ENCODE measurements at regions not wholly inside any gene's neighbourhood (a gene's known extent, or its start where the extent isn't known, plus 50 kb on each side); places are given as distances from the start of the nearest gene placed in this dataset.
"Not testable (repeated sequence)": the region's sequence is repeated elsewhere in the genome, so short reads cannot be mapped to it uniquely, and the experiment has no call there.

- FAIRE-seq (no peak), DNase-seq (no peak), ATAC-seq (no peak)
- intact Hi-C loops (cut with DNase I) = no loop called here
- H3K36me3 ChIP-seq = no peaks in the 10 kb centered on the region
- H3K27ac ChIP-seq = no peak overlapping the region
- no peaks in the 10 kb centered on the region for H3K27me3 ChIP-seq
- 30 to 34% methylated on average over 4 of the region's 4 CpGs for WGBS, 2 donors
- TF ChIP-seq, protein P1, sequence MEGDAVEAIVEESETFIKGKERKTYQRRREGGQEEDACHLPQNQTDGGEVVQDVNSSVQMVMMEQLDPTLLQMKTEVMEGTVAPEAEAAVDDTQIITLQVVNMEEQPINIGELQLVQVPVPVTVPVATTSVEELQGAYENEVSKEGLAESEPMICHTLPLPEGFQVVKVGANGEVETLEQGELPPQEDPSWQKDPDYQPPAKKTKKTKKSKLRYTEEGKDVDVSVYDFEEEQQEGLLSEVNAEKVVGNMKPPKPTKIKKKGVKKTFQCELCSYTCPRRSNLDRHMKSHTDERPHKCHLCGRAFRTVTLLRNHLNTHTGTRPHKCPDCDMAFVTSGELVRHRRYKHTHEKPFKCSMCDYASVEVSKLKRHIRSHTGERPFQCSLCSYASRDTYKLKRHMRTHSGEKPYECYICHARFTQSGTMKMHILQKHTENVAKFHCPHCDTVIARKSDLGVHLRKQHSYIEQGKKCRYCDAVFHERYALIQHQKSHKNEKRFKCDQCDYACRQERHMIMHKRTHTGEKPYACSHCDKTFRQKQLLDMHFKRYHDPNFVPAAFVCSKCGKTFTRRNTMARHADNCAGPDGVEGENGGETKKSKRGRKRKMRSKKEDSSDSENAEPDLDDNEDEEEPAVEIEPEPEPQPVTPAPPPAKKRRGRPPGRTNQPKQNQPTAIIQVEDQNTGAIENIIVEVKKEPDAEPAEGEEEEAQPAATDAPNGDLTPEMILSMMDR (IDR thresholded peaks at IDR 0.05) = no peak
- no peaks in the 10 kb centered on the region for H3K9me3 ChIP-seq
- H3K4me3 ChIP-seq = no peak overlapping the region
- H3K4me1 ChIP-seq = no peaks in the 10 kb centered on the region
Measured at GRCh38 chr1:99503276-99503747, 142.6 kb upstream of the PALMD start.

DNA sequence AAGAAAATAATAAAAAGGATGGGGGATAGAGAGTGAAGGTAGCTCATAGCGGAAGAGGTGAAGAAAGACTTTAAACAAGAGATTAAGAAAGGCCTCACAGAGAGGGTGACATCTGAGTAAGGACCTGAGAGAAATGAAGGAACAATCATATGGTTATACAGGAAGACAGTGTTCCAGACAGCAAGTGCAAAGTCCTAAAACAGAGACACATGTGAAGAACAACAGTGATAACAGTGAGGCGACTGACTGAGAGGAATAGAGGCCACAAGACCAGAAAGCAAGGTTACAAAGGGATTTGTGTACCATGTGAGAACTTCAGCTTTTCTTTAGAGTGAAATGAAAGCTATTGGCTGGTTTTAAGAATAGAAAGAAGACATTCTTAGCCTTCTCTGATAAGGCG is 141.6 kb upstream of the PALMD start:
- ATAC-seq (no peak), FAIRE-seq (no peak)
- WGBS, 2 donors = 76 to 90% methylated on average over 3 of the region's 3 CpGs

GRCh38 chr1:99506631-99507030 is 139.3 kb upstream of the PALMD start:
- TF ChIP-seq, protein P1 (IDR thresholded peaks at IDR 0.05) = no peak
- Histone ChIP-seq H3K27ac (no peak overlapping the region), H3K4me1 (no peaks in the 10 kb centered on the region), H3K36me3 (no peaks in the 10 kb centered on the region), H3K4me3 (no peak overlapping the region), H3K27me3 (no peaks in the 10 kb centered on the region), H3K9me3 (no peaks in the 10 kb centered on the region)
- DNase-seq = no peak
- ATAC-seq = no peak
- no peak for FAIRE-seq
- 51 to 61% methylated on average over 2 of the region's 2 CpGs for WGBS, 2 donors
- intact Hi-C loops (cut with DNase I) = no loop called here

More for the DNA sequence above, 141.6 kb upstream of the PALMD start:
- no peak overlapping the region for H3K4me3 ChIP-seq
- H3K36me3 ChIP-seq = no peaks in the 10 kb centered on the region
- intact Hi-C loops (cut with DNase I) = no loop called here
- no peaks in the 10 kb centered on the region for H3K9me3 ChIP-seq
- TF ChIP-seq, protein P1 (IDR thresholded peaks at IDR 0.05) = no peak
- H3K4me1 ChIP-seq = no peaks in the 10 kb centered on the region
- DNase-seq = no peak
- H3K27me3 ChIP-seq = no peaks in the 10 kb centered on the region
- no peak overlapping the region for H3K27ac ChIP-seq

- H3K27ac ChIP-seq; ATAC-seq; intact Hi-C loops (cut with DNase I); H3K36me3 ChIP-seq; H3K9me3 ChIP-seq; H3K27me3 ChIP-seq; FAIRE-seq; H3K4me1 ChIP-seq; DNase-seq; H3K4me3 ChIP-seq: not testable (repeated sequence)
- WGBS, 2 donors = 88 to 93% methylated on average over 12 of the region's 12 CpGs
Measured at GRCh38 chr1:99507446-99507845, 138.5 kb upstream of the PALMD start.

- no peak overlapping the region for H3K4me3 ChIP-seq
- 86 to 94% methylated on average over 37 to 38 of the region's 38 CpGs for WGBS, 2 donors
- no peaks in the 10 kb centered on the region for H3K4me1 ChIP-seq
- FAIRE-seq (no peak), ATAC-seq (no peak), DNase-seq (peak in 2 of 6 donors; percentile 12 to 47)
- H3K27me3 ChIP-seq = no peaks in the 10 kb centered on the region
- TF ChIP-seq, protein P1 (IDR thresholded peaks at IDR 0.05) = no peak
- H3K27ac ChIP-seq = no peak overlapping the region
- intact Hi-C loops (cut with DNase I) = no loop called here
- no peaks in the 10 kb centered on the region for H3K36me3 ChIP-seq
- H3K9me3 ChIP-seq = no peaks in the 10 kb centered on the region
Measured at GRCh38 chr1:99507906-99508732, 137.8 kb upstream of the PALMD start.

- FAIRE-seq; H3K4me1 ChIP-seq; H3K9me3 ChIP-seq; H3K27ac ChIP-seq; H3K4me3 ChIP-seq; DNase-seq; ATAC-seq; H3K36me3 ChIP-seq; H3K27me3 ChIP-seq; intact Hi-C loops (cut with DNase I): not testable (repeated sequence)
- 81 to 85% methylated on average over 23 to 24 of the region's 24 CpGs for WGBS, 2 donors
Measured at GRCh38 chr1:99508733-99509445, 137.0 kb upstream of the PALMD start.

DNA sequence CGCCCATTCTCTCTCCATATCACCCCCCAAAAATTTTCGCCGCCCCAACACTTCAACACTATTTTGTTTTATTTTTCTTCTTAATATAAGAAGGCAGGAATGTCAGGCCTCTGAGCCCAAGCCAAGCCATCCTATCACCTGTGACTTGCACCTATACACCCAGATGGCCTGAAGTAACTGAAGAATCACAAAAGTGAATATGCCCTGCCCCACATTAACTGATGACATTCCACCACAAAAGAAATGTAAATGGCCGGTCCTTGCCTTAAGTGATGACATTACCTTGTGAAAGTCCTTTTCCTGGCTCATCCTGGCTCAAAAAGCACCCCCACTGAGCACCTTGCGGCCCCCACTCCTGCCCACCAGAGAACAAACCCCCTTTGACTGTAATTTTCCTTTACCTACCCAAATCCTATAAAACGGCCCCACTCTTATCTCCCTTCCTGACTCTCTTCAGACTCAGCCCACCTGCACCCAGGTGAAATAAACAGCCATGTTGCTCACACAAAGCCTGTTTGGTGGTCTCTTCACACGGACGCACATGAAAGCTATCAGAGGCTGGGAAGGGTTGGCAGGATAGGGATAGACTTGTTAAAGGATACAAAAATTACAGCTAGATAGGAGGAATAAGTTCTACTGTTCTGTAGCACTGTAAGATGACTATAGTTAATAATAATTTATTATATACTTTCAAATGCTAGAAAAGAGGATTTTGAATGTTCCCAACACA is 130.9 kb upstream of the PALMD start:
- H3K27ac ChIP-seq; DNase-seq; FAIRE-seq; H3K36me3 ChIP-seq; ATAC-seq; H3K4me1 ChIP-seq; H3K9me3 ChIP-seq; H3K27me3 ChIP-seq; intact Hi-C loops (cut with DNase I); H3K4me3 ChIP-seq: not testable (repeated sequence)
- WGBS, 2 donors = 64 to 75% methylated on average over 7 of the region's 8 CpGs
